ENCODE measurements at regions not wholly inside any gene's neighbourhood (a gene's known extent, or its start where the extent isn't known, plus 50 kb on each side); places are given as distances from the start of the nearest gene placed in this dataset.

GRCh38 chr3:59284926-59285325 lies 235.1 kb upstream of the CFAP20DC start:
- DNase-seq (ENCODE audit: insufficient read length, low spot score) (no peak), FAIRE-seq (no peak)
- TF ChIP-seq CTCF (IDR thresholded peaks at IDR 0.05; ENCODE audit: insufficient read depth, missing control alignments), result no peak

GRCh38 chr3:59280113-59280512 lies 230.3 kb upstream of the CFAP20DC start:
- no peak for FAIRE-seq
- no peak for TF ChIP-seq CTCF (IDR thresholded peaks at IDR 0.05; ENCODE audit: insufficient read depth, missing control alignments)

GRCh38 chr3:59277816-59278215 lies 228.0 kb upstream of the CFAP20DC start:
- DNase-seq (ENCODE audit: insufficient read length, low spot score), result no peak
- no peak for FAIRE-seq
- no peak for TF ChIP-seq CTCF (IDR thresholded peaks at IDR 0.05; ENCODE audit: insufficient read depth, missing control alignments)

More at GRCh38 chr3:59280113-59280512, 230.3 kb upstream of the CFAP20DC start:
- DNase-seq (ENCODE audit: insufficient read length, low spot score), result no peak

GRCh38 chr3:59277201-59277600 lies 227.4 kb upstream of the CFAP20DC start:
- FAIRE-seq (no peak), DNase-seq (ENCODE audit: insufficient read length, low spot score) (no peak)
- TF ChIP-seq CTCF (IDR thresholded peaks at IDR 0.05; ENCODE audit: insufficient read depth, missing control alignments), result no peak

- FAIRE-seq (no peak), DNase-seq (ENCODE audit: insufficient read length, low spot score) (no peak)
- no peak for TF ChIP-seq CTCF (IDR thresholded peaks at IDR 0.05; ENCODE audit: insufficient read depth, missing control alignments)
Observed at GRCh38 chr3:59273976-59274375, 224.2 kb upstream of the CFAP20DC start.

GRCh38 chr3:59271971-59272370 lies 222.1 kb upstream of the CFAP20DC start:
- no peak for FAIRE-seq
- DNase-seq (ENCODE audit: insufficient read length, low spot score), result no peak

GRCh38 chr3:59270921-59271320 lies 221.1 kb upstream of the CFAP20DC start:
- FAIRE-seq (no peak), DNase-seq (ENCODE audit: insufficient read length, low spot score) (no peak)
- TF ChIP-seq CTCF (IDR thresholded peaks at IDR 0.05; ENCODE audit: insufficient read depth, missing control alignments), result no peak

More at GRCh38 chr3:59271971-59272370, 222.1 kb upstream of the CFAP20DC start:
- no peak for TF ChIP-seq CTCF (IDR thresholded peaks at IDR 0.05; ENCODE audit: insufficient read depth, missing control alignments)

Data from D721Med (cell line).